PFSK-1 (cell line): ENCODE measurements at regions not wholly inside any gene's neighbourhood (a gene's known extent, or its start where the extent isn't known, plus 50 kb on each side); places are given as distances from the start of the nearest gene placed in this dataset.

Experiments used
- FOXP2 ChIP-seq: optimal IDR thresholded peaks from 2 replicates; pipeline ENCODE3; 2011; ENCODE audit warnings: borderline replicate concordance, control low read depth, inconsistent platforms; ENCODE audit not compliant: insufficient read depth; ENCODE audit errors: extremely low read length, extremely low read depth
- POLR2AphosphoS5 ChIP-seq: IDR thresholded peaks from 2 replicates; pipeline ENCODE4 v1.6.1; 2012; ENCODE audit warnings: low read depth, mild to moderate bottlenecking, control low read depth, low read length, moderate library complexity
- SIN3A ChIP-seq: IDR thresholded peaks from 2 replicates; pipeline ENCODE4 v1.6.1; 2012; ENCODE audit warnings: mild to moderate bottlenecking, low read length, moderate library complexity, borderline replicate concordance; ENCODE audit not compliant: insufficient read depth
- TAF1 ChIP-seq: IDR thresholded peaks from 2 replicates; pipeline ENCODE4 v1.6.1; 2012; ENCODE audit warnings: low read length, control low read depth, borderline replicate concordance; ENCODE audit not compliant: insufficient read depth
- TF ChIP-seq, protein P1 (sequence below), 2 experiments: IDR thresholded peaks; 2 replicates each; pipeline versions ENCODE4 v1.6.1 to v1.8.0; 2011 to 2012; ENCODE audit warnings: low read depth in 2 of 2, low read length in 2 of 2, control low read depth in 1 of 2, inconsistent platforms in 1 of 2, mild to moderate bottlenecking in 1 of 2, moderate library complexity in 1 of 2; ENCODE audit not compliant: insufficient read depth in 1 of 2

DNA sequence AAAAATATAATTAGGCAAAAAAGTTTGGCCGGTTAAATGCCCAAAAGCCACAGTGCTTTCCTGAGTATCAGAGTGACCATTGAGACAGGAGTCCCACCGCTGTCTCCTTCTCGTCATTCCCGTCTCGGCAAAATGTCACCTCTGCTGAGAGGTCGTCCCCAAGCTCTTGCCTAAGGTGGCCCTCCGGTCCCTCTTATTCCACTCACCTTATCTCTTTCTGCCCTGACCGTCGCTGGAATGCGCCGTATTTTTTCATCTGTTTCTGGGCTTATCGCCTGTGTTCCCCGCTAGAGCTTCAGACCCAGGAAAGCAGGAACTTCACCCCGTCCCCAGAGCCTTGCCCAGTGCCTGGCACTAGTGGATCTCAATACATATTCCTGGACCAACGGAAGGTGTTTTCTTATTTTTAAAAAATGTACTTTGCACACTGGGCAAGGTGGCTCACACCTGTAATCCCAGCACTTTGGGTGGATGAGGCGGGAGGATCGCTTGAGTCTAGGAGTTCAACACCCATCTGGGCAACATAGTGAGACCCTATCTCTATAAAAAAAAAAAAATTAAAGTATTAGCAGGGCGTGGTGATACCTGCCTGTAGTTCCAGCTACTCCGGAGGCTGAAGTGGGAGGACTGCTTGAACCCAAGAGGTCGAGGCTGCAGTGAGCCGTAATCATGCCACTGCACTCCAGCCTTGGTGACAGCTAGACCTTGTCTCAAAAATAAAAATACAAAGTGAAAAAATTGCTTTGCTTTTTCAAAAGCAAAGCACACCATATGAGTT, 122.8 kb upstream of the PTPN1 start:
- TF ChIP-seq FOXP2, result no peak
- TF ChIP-seq TAF1, result no peak
- no peak for TF ChIP-seq POLR2AphosphoS5

DNA sequence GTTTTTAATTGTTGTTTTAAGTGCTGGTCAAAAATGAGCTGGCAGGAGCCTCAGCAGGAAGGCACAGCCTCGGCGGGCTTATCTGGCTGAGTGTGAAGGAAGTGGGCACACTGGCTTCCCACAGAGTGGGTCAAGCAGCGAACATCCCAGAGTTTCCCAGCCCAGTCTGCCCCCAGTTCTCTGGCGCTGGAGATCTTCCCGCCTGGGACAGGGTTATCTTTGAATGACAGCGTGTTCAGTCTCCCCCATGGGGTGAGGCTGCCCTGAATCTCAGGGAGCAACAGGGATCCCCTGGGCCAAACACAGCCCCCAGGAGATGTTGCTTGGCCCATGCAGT, 122.2 kb upstream of the PTPN1 start:
- no peak for TF ChIP-seq POLR2AphosphoS5
- TF ChIP-seq, protein P1, sequence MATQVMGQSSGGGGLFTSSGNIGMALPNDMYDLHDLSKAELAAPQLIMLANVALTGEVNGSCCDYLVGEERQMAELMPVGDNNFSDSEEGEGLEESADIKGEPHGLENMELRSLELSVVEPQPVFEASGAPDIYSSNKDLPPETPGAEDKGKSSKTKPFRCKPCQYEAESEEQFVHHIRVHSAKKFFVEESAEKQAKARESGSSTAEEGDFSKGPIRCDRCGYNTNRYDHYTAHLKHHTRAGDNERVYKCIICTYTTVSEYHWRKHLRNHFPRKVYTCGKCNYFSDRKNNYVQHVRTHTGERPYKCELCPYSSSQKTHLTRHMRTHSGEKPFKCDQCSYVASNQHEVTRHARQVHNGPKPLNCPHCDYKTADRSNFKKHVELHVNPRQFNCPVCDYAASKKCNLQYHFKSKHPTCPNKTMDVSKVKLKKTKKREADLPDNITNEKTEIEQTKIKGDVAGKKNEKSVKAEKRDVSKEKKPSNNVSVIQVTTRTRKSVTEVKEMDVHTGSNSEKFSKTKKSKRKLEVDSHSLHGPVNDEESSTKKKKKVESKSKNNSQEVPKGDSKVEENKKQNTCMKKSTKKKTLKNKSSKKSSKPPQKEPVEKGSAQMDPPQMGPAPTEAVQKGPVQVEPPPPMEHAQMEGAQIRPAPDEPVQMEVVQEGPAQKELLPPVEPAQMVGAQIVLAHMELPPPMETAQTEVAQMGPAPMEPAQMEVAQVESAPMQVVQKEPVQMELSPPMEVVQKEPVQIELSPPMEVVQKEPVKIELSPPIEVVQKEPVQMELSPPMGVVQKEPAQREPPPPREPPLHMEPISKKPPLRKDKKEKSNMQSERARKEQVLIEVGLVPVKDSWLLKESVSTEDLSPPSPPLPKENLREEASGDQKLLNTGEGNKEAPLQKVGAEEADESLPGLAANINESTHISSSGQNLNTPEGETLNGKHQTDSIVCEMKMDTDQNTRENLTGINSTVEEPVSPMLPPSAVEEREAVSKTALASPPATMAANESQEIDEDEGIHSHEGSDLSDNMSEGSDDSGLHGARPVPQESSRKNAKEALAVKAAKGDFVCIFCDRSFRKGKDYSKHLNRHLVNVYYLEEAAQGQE (IDR thresholded peaks at IDR 0.05; ENCODE audit: insufficient read depth in 1 of 2, low read depth in 2 of 2, low read length in 2 of 2), result no peak
- no peak for TF ChIP-seq SIN3A
- no peak for TF ChIP-seq FOXP2
- no peak for TF ChIP-seq TAF1

DNA sequence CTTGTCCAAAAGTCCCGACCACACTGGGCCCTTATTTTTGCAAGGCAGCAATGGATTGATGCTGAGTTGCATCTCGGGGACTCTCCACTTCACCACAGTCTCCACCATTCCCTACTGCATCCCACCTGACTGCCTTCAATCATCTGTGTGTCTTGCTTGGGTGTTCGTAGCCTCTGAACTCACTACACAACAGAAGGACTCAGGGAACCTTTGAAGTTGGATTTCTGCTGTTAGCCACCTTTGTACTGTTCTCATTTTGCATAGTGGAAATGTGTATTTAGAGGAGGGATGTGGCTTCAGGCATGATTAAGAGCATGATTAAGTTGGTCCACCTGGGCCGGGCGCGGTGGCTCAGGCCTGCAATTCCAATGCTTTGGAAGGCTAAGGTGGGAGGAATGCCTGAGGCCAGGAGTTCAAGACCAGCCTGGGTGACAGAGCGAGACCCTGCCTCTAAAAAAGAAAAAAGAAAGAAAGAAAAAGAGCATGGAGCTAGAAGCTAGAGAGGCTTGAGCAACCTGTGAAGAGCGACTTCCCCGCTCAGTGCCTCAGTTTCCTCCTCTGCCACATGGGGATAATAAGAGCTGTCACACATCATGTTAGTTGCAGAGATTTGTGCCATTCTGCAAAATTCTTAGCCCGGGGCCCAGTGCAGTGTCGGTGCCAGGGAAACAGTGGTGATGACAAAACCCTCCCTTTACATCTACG, 121.3 kb upstream of the PTPN1 start:
- TF ChIP-seq SIN3A (no peak), FOXP2 (no peak), TAF1 (no peak), POLR2AphosphoS5 (no peak)
- TF ChIP-seq, protein P1 (IDR thresholded peaks at IDR 0.05; ENCODE audit: insufficient read depth in 1 of 2, low read depth in 2 of 2, low read length in 2 of 2), result no peak

- TF ChIP-seq SIN3A (no peak), POLR2AphosphoS5 (no peak), TAF1 (no peak), FOXP2 (no peak)
- TF ChIP-seq, protein P1 (IDR thresholded peaks at IDR 0.05; ENCODE audit: insufficient read depth in 1 of 2, low read depth in 2 of 2, low read length in 2 of 2), result no peak
Observed at GRCh38 chr20:50389438-50389807, 120.8 kb upstream of the PTPN1 start.

DNA sequence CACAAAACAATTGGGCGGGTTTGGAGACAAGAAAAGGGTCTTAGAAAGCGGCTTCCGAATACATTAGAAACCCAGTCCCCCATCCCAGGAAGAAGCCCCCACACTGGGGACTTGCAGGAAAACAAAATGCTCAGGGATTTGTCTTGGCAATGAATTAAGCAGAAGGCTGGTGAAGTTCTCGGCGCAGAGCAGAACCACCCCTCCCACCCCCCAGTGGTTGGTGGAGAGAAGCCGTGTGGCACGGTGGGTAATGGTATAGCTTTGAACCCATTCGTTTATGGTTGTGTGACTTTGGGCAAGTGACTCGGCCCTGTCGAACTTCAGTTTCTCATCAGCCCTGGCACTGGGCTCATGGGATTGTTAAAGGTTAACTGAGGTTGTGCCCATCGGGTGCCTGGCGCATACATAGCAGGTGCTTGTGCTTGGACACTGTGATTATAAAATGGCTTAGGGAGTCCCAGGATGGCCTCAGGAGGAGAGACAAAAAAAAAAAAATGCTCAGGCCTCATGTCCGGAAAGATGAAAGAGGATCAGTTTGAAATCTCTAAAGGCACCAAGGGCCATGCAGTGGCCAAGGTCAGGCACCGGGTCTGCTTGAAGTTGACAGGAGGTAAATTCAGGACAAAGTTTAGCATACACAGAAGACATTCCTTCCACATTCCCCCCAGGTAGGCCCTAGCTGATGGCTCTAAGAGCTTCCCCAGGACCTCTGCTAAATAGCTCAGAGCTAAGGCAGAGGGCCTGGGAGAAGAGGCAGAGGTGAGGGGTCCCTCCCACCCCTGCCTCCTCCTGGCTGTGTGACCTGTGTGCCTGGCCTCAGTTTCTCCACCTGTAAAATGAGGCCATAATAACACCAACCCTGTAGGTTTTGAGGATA, 120.1 kb upstream of the PTPN1 start:
- no peak for TF ChIP-seq POLR2AphosphoS5
- TF ChIP-seq TAF1, result no peak
- TF ChIP-seq SIN3A, result no peak
- TF ChIP-seq FOXP2, result no peak
- TF ChIP-seq, protein P1 (IDR thresholded peaks at IDR 0.05; ENCODE audit: insufficient read depth in 1 of 2, low read depth in 2 of 2, low read length in 2 of 2), result no peak
